T-helper 2 cell treated with Interferon-gamma antibody and Interleukin-4, amounts not matched to agents 5 μg/mL and 100 μg/mL, for 36 hours (primary cell): ENCODE measurements at regions not wholly inside any gene's neighbourhood (a gene's known extent, or its start where the extent isn't known, plus 50 kb on each side); places are given as distances from the start of the nearest gene placed in this dataset.

Source experiments
- DNase-seq: peaks from one replicate; pipeline ENCODE4 v3.0.0; 2021; ENCODE audit warnings: low spot score
- H3K27ac Mint-ChIP-seq: one replicate; pipeline ENCODE4 v1.8.0; 2021; ENCODE audit warnings: mild to moderate bottlenecking, mixed read lengths
- H3K27me3 Mint-ChIP-seq: one replicate; pipeline ENCODE4 v1.8.0; 2021; ENCODE audit warnings: low read depth, mixed read lengths
- H3K36me3 Mint-ChIP-seq: one replicate; pipeline ENCODE4 v1.8.0; 2021; ENCODE audit warnings: low read depth, mixed read lengths
- H3K4me1 Mint-ChIP-seq: one replicate; pipeline ENCODE4 v1.8.0; 2021; ENCODE audit warnings: low read depth, mixed read lengths
- H3K4me3 Mint-ChIP-seq: one replicate; pipeline ENCODE4 v1.8.0; 2022; ENCODE audit warnings: mild to moderate bottlenecking, moderate library complexity, mixed read lengths
- H3K9me3 Mint-ChIP-seq: one replicate; pipeline ENCODE4 v1.8.0; 2021; ENCODE audit warnings: mixed read lengths

DNA sequence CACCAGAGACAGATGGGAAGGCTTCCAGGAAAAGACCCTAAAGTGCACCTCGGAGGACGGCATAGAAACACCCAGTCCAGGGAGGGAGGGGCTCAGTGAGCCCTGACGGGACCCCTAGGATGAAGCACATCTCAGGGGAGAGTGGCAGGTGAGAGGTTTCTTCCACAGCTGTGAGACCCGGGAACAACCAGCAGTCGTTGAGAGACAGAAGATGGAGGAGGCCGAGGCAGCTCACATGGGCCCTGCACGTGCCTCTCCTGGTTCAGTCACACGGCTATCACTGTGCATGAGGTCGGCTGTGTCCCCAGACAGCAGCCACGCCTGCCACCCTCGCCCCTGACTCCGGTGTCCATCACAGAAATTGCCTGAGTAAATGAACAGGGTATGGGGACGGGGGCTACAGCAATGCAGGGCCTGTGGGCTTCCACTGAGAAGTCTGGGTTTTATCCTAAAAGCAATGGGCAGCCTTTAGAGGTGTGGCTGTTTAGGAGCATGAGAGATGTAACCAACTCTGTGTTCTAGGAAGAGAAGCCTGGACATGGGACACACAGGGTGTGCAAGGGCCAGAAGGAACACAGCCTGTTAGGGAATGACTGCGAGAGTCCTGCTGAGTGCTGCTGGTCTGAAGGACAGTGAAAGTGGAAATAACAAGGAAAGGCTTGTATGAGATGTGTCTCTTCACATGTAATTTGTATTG is 102.0 kb downstream of the TMEM18 start:
- Mint-ChIP-seq H3K4me1 (no peaks in the 10 kb centered on the region), H3K4me3 (no peak overlapping the region), H3K36me3 (no peaks in the 10 kb centered on the region), H3K9me3 (peaks cover 16% of the 10 kb centered on the region), H3K27ac (no peak overlapping the region), H3K27me3 (peaks cover 18% of the 10 kb centered on the region)
- DNase-seq, result no peak

DNA sequence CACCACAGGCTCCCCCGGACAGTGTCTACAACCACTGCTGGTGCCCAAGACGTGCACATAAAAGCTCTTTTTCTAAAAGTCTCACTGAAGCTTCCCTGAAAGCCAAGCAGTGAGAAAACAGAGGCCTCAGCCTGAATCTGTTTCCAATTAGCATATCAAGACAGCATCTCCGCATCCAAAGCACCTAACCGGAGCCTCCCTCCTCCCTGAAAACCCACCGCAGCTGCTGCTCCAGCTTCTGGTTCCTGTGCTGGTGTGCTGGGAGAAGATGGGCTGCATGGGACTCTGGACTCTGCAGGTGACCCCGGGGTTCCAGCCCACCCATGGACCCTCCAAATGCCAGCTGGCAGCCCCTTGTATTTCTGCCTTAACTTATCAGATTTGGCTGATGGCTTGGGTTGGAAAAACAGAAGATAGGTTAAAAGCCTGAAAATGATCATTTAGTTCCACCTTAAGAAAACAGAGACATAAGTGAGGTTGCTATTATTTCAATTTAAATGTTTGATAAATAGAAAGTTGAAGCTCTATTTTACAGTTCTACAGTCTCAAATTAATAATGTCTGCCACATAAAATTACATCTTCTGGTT is 103.3 kb downstream of the TMEM18 start:
- Mint-ChIP-seq H3K36me3 (no peaks in the 10 kb centered on the region), H3K27me3 (peaks cover 26% of the 10 kb centered on the region), H3K27ac (no peak overlapping the region), H3K9me3 (peaks cover 16% of the 10 kb centered on the region), H3K4me3 (no peak overlapping the region), H3K4me1 (no peaks in the 10 kb centered on the region)
- DNase-seq, result no peak

GRCh38 chr2:573025-573424 is 104.2 kb downstream of the TMEM18 start:
- H3K4me3 Mint-ChIP-seq, result no peak overlapping the region
- no peak for DNase-seq
- H3K27me3 Mint-ChIP-seq, result peaks cover 22% of the 10 kb centered on the region
- H3K4me1 Mint-ChIP-seq, result no peaks in the 10 kb centered on the region
- H3K9me3 Mint-ChIP-seq, result peaks cover 16% of the 10 kb centered on the region
- no peaks in the 10 kb centered on the region for H3K36me3 Mint-ChIP-seq
- H3K27ac Mint-ChIP-seq, result no peak overlapping the region

DNA sequence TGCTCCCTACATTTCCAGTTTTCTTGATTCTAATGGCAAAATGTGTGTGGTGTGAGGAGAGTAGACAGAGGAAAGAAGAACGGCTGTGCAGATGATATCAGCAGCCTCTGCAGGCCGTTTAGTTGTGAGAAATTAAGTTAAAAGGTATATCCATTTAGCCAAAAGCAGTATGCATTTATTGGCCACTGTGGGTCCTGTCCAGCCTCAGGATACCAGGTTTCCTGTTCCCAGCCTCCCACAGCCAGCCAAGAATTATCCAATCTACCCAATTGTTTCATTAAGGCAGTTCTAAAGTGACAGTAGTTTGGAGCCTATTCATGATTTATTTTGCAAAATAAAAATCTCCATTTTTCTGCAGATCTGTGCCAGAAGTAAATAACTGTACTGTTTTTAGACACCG is 107.5 kb downstream of the TMEM18 start:
- no peak for DNase-seq
- Mint-ChIP-seq H3K27ac (no peak overlapping the region), H3K4me1 (no peaks in the 10 kb centered on the region), H3K27me3 (peaks cover 19% of the 10 kb centered on the region), H3K36me3 (no peaks in the 10 kb centered on the region), H3K9me3 (peaks cover under 1% of the 10 kb centered on the region), H3K4me3 (no peak overlapping the region)

- Mint-ChIP-seq H3K36me3 (no peaks in the 10 kb centered on the region), H3K27ac (no peak overlapping the region), H3K27me3 (peaks cover 16% of the 10 kb centered on the region), H3K4me1 (no peaks in the 10 kb centered on the region), H3K4me3 (no peak overlapping the region), H3K9me3 (no peaks in the 10 kb centered on the region)
- DNase-seq, result no peak
Observed at GRCh38 chr2:568639-569235, 108.5 kb downstream of the TMEM18 start.

DNA sequence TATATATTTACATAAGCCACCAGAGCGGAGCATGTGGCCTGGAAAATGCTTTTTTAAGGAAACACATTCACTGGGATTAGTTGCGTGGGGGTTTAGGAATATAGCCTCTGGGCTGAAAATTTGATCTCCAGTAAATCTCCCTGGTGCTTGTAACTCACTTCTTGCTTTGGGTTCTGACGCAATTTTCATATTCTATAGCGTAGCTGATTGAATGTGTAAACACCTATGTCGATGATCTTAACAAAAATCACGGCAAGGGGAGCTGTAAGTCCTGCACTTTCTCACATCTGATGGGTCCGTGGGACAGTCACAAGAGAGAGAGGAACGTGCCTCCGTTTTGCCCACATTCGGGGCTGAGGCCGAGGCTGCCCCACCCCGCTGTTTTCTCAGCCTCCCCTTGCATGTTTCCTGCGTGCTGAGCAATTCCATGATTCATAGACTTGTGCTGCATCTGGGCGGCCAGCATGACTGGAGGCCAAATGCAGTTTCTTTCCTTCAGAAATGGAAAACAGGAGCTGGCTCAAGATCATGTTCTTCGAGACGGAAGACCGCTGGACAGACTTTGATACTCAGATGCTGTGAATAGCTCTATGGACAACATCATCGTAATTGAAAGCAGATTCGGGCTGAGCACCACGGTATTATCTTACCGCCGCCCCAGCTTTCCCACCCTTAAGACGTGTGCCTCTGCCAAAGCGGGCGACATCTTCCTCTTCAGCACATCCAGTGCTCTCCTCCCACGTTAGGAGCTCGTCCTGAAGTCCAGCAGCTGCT is 109.2 kb downstream of the TMEM18 start:
- Mint-ChIP-seq H3K9me3 (no peaks in the 10 kb centered on the region), H3K27ac (no peak overlapping the region), H3K36me3 (no peaks in the 10 kb centered on the region), H3K4me3 (no peak overlapping the region), H3K4me1 (no peaks in the 10 kb centered on the region), H3K27me3 (peaks cover 16% of the 10 kb centered on the region)
- DNase-seq, result no peak

DNA sequence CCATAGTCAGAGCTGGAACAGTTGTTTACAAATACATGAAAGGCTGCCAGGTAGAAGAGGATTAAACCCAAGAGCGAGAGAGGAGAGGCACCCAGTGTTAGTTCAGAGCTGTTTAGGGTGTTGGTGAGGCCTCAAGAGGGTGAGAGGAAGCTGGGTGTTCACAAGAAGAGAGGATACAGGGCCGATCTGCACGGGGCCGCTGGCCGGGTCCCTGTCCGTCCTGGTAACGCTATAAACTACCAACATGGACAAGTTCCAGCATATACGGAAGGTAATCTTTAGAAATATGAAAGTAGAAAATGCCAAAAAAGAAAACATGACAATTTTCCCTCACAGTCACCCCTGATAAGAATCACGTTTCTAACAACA is 109.7 kb downstream of the TMEM18 start:
- peaks cover 16% of the 10 kb centered on the region for H3K27me3 Mint-ChIP-seq
- H3K9me3 Mint-ChIP-seq, result no peaks in the 10 kb centered on the region
- H3K36me3 Mint-ChIP-seq, result no peaks in the 10 kb centered on the region
- no peak for DNase-seq
- no peak overlapping the region for H3K27ac Mint-ChIP-seq
- no peak overlapping the region for H3K4me3 Mint-ChIP-seq
- no peaks in the 10 kb centered on the region for H3K4me1 Mint-ChIP-seq

GRCh38 chr2:566379-567313 is 110.6 kb downstream of the TMEM18 start:
- H3K4me1 Mint-ChIP-seq, result no peaks in the 10 kb centered on the region
- H3K9me3 Mint-ChIP-seq, result no peaks in the 10 kb centered on the region
- no peak overlapping the region for H3K27ac Mint-ChIP-seq
- H3K27me3 Mint-ChIP-seq, result peaks cover 14% of the 10 kb centered on the region
- no peak for DNase-seq
- no peak overlapping the region for H3K4me3 Mint-ChIP-seq
- no peaks in the 10 kb centered on the region for H3K36me3 Mint-ChIP-seq

DNA sequence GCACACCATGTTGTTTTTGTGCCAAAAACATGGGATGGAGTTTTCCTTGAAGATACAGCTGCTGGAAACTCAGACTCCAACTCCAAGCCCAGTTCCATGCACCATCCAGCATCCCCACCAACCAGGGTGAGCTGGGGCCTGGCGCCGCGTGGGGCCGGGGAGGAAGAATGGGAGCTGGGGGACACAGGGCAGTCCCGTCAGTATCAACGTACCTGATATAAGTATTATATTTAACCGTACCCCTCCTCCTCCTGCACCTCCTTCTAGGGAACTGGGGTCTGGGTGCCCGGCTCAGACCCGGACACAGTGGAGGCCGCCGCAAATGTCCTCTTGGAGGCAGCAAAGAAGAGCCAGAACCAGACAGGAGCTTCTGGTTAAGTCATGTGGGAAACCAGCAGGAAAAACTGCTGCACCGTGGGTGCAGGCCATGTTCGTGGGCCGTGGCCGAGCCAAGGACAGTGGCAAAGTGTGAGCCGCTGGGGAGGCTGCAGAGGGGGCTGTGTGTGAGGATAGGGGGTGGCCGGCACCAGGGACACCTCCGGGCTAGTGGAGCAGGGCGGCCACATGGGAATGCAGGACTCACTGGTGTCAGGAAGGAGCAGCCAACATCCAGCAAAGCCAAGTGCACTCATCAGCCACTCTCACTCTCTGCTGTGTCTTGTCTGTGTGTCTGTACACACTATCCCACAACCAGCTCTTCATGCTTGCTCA is 112.6 kb downstream of the TMEM18 start:
- Mint-ChIP-seq H3K36me3 (no peaks in the 10 kb centered on the region), H3K27ac (no peak overlapping the region), H3K27me3 (peaks cover 6% of the 10 kb centered on the region), H3K9me3 (no peaks in the 10 kb centered on the region), H3K4me3 (no peak overlapping the region), H3K4me1 (no peaks in the 10 kb centered on the region)
- no peak for DNase-seq

DNA sequence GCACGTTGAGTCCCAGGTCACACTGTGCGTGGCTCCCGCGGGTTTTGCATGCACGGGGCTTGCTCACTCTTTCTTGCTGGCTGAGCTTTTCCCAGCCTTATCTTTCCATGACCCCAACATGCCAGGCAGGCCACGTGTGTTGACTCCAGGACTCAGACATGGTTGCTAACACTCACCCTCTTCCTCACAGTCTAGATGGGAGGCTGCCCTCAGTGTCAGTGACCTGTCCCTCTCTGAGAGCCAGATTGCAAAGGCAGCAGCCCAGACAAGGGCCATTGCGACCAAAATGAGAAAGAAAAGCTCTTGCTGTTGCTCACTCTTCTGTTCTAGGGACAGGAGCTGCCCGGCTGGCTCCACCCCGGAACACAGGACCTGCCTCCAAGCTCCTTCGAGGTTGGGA is 113.7 kb downstream of the TMEM18 start:
- DNase-seq, result no peak
- Mint-ChIP-seq H3K27me3 (peaks cover 2% of the 10 kb centered on the region), H3K4me1 (no peaks in the 10 kb centered on the region), H3K27ac (no peak overlapping the region), H3K36me3 (no peaks in the 10 kb centered on the region), H3K9me3 (no peaks in the 10 kb centered on the region), H3K4me3 (no peak overlapping the region)

- H3K27ac Mint-ChIP-seq, result no peak overlapping the region
- no peaks in the 10 kb centered on the region for H3K36me3 Mint-ChIP-seq
- H3K4me3 Mint-ChIP-seq, result no peak overlapping the region
- H3K9me3 Mint-ChIP-seq, result no peaks in the 10 kb centered on the region
- H3K27me3 Mint-ChIP-seq, result peaks cover 2% of the 10 kb centered on the region
- no peaks in the 10 kb centered on the region for H3K4me1 Mint-ChIP-seq
- DNase-seq, result no peak
Observed at GRCh38 chr2:562391-563364, 114.5 kb downstream of the TMEM18 start.

DNA sequence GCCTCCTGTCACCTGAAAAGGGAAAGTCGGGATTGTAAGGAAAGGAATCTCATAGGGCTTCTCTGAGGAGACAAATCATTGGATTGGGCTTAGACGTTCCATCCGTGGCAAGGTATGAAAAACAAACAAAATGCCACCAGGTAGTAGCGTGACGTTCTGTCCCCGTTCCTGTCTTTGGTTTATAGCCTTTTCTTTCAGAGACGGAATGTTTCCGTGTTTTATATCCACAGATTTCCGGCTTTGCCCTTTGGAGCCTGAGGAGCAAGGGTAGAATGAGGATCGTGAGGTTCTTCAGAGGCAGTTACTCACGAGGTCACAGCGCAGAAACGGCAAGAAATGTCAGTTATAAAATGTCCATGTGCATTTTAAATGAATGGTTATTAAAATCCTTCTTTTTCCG is 118.3 kb downstream of the TMEM18 start:
- Mint-ChIP-seq H3K27me3 (no peaks in the 10 kb centered on the region), H3K27ac (no peak overlapping the region), H3K4me3 (no peak overlapping the region), H3K9me3 (no peaks in the 10 kb centered on the region), H3K36me3 (no peaks in the 10 kb centered on the region), H3K4me1 (no peaks in the 10 kb centered on the region)
- DNase-seq, result no peak
